HG03575 (cell line): ENCODE measurements at regions not wholly inside any gene's neighbourhood (a gene's known extent, or its start where the extent isn't known, plus 50 kb on each side); places are given as distances from the start of the nearest gene placed in this dataset.
"Not testable (repeated sequence)": the region's sequence is repeated elsewhere in the genome, so short reads cannot be mapped to it uniquely, and the experiment has no call there.

Source experiments
- ATAC-seq: cut with Tn5 transposase; IDR thresholded peaks from one replicate; pipeline ENCODE4 v1.9.1; 2021; ENCODE audit not compliant: unreplicated experiment, insufficient number of reproducible peaks, low FRiP score; ENCODE audit errors: extremely low read depth

GRCh38 chr10:78606766-78607165 is 462.0 kb upstream of the ZMIZ1 start:
- not testable (repeated sequence) for ATAC-seq

- no peak for ATAC-seq
Measured at GRCh38 chr10:78609976-78610375, 458.8 kb upstream of the ZMIZ1 start.

GRCh38 chr10:78613132-78613531 is 455.6 kb upstream of the ZMIZ1 start:
- ATAC-seq, result no peak

- no peak for ATAC-seq
Measured at GRCh38 chr10:78614267-78614666, 454.5 kb upstream of the ZMIZ1 start.

- no peak for ATAC-seq
Measured at GRCh38 chr10:78614744-78615143, 454.0 kb upstream of the ZMIZ1 start.

GRCh38 chr10:78616125-78616695 is 452.6 kb upstream of the ZMIZ1 start:
- ATAC-seq, result no peak

GRCh38 chr10:78617115-78617514 is 451.7 kb upstream of the ZMIZ1 start:
- ATAC-seq, result no peak

GRCh38 chr10:78617631-78618030 is 451.1 kb upstream of the ZMIZ1 start:
- ATAC-seq, result no peak

GRCh38 chr10:78618050-78618449 is 450.7 kb upstream of the ZMIZ1 start:
- ATAC-seq, result no peak

- ATAC-seq, result no peak
Measured at GRCh38 chr10:78619115-78619851, 449.5 kb upstream of the ZMIZ1 start.

GRCh38 chr10:78619896-78620295 is 448.9 kb upstream of the ZMIZ1 start:
- no peak for ATAC-seq

- no peak for ATAC-seq
Measured at GRCh38 chr10:78620985-78621799, 447.6 kb upstream of the ZMIZ1 start.

- no peak for ATAC-seq
Measured at GRCh38 chr10:78623578-78624215, 445.1 kb upstream of the ZMIZ1 start.

- no peak for ATAC-seq
Measured at GRCh38 chr10:78624791-78625190, 444.0 kb upstream of the ZMIZ1 start.

GRCh38 chr10:78626471-78626870 is 442.3 kb upstream of the ZMIZ1 start:
- no peak for ATAC-seq

GRCh38 chr10:78627254-78627795 is 441.4 kb upstream of the ZMIZ1 start:
- ATAC-seq, result no peak

- no peak for ATAC-seq
Measured at GRCh38 chr10:78628976-78629375, 439.8 kb upstream of the ZMIZ1 start.

GRCh38 chr10:78629773-78630172 is 439.0 kb upstream of the ZMIZ1 start:
- ATAC-seq, result no peak
